Immature natural killer cell (primary cell): ENCODE measurements at regions not wholly inside any gene's neighbourhood (a gene's known extent, or its start where the extent isn't known, plus 50 kb on each side); places are given as distances from the start of the nearest gene placed in this dataset.
"Not testable (repeated sequence)": the region's sequence is repeated elsewhere in the genome, so short reads cannot be mapped to it uniquely, and the experiment has no call there.

Experiments used
- DNase-seq, 3 donors: peaks; one replicate each; pipeline ENCODE4 v3.0.0; 2022; ENCODE audit warnings: mixed read lengths in 1 of 3
- H3K27ac Mint-ChIP-seq, 6 donors: one replicate each; pipeline ENCODE4 v1.8.0; 2020; ENCODE audit warnings: mixed read lengths in 6 of 6, mild to moderate bottlenecking in 5 of 6, inconsistent platforms in 4 of 6, moderate library complexity in 3 of 6
- H3K27me3 Mint-ChIP-seq, 3 donors: one replicate each; pipeline ENCODE4 v1.8.0; 2020 to 2021; ENCODE audit warnings: low read depth in 3 of 3, mild to moderate bottlenecking in 3 of 3, mixed read lengths in 3 of 3, moderate library complexity in 3 of 3, inconsistent platforms in 1 of 3
- H3K36me3 Mint-ChIP-seq, 3 donors: one replicate each; pipeline ENCODE4 v1.8.0; 2020; ENCODE audit warnings: mixed read lengths in 3 of 3, inconsistent platforms in 2 of 3, mild to moderate bottlenecking in 2 of 3
- H3K4me1 Mint-ChIP-seq, 2 donors: one replicate each; pipeline ENCODE4 v1.8.0; 2020; ENCODE audit warnings: inconsistent platforms in 2 of 2, mild to moderate bottlenecking in 2 of 2, mixed read lengths in 2 of 2, moderate library complexity in 1 of 2
- H3K4me3 Mint-ChIP-seq, 5 donors: one replicate each; pipeline ENCODE4 v1.8.0; 2020; ENCODE audit warnings: mild to moderate bottlenecking in 5 of 5, mixed read lengths in 5 of 5, inconsistent platforms in 3 of 5, moderate library complexity in 3 of 5
- H3K9me3 Mint-ChIP-seq, 6 donors: one replicate each; pipeline ENCODE4 v1.8.0; 2020; ENCODE audit warnings: mild to moderate bottlenecking in 6 of 6, mixed read lengths in 6 of 6, inconsistent platforms in 4 of 6, moderate library complexity in 3 of 6

- Mint-ChIP-seq H3K9me3 (no peaks in the 10 kb centered on the region), H3K36me3 (no peaks in the 10 kb centered on the region), H3K4me1 (no peaks in the 10 kb centered on the region), H3K4me3 (no peak overlapping the region), H3K27me3 (peaks cover 2 to 9% (median 3%) of the 10 kb centered on the region in 3 donors), H3K27ac (no peak overlapping the region)
- no peak for DNase-seq
Measured at GRCh38 chr14:66009089-66009488, 477.1 kb upstream of the CCDC196 start.

- Mint-ChIP-seq H3K36me3 (no peaks in the 10 kb centered on the region), H3K27me3 (peaks cover 0 to 9% (median 3%) of the 10 kb centered on the region in 3 donors), H3K9me3 (no peaks in the 10 kb centered on the region), H3K4me3 (no peak overlapping the region), H3K27ac (no peak overlapping the region), H3K4me1 (no peaks in the 10 kb centered on the region)
- DNase-seq = no peak
Measured at GRCh38 chr14:66010695-66011094, 475.5 kb upstream of the CCDC196 start.

- Mint-ChIP-seq H3K36me3 (no peaks in the 10 kb centered on the region), H3K27me3 (peaks cover 0 to 9% (median 4%) of the 10 kb centered on the region in 3 donors), H3K4me3 (no peak overlapping the region)
Measured at GRCh38 chr14:66011855-66012254, 474.3 kb upstream of the CCDC196 start.

GRCh38 chr14:66013607-66014006 lies 472.6 kb upstream of the CCDC196 start:
- not testable (repeated sequence) for H3K4me3 Mint-ChIP-seq, DNase-seq, H3K4me1 Mint-ChIP-seq, H3K36me3 Mint-ChIP-seq, H3K27me3 Mint-ChIP-seq, H3K9me3 Mint-ChIP-seq, H3K27ac Mint-ChIP-seq

More at GRCh38 chr14:66011855-66012254, 474.3 kb upstream of the CCDC196 start:
- DNase-seq = no peak
- H3K27ac Mint-ChIP-seq = no peak overlapping the region
- H3K4me1 Mint-ChIP-seq = no peaks in the 10 kb centered on the region
- no peaks in the 10 kb centered on the region for H3K9me3 Mint-ChIP-seq

- Mint-ChIP-seq H3K36me3 (no peaks in the 10 kb centered on the region), H3K4me1 (no peaks in the 10 kb centered on the region), H3K4me3 (no peak overlapping the region), H3K27ac (no peak overlapping the region), H3K9me3 (no peaks in the 10 kb centered on the region), H3K27me3 (peaks cover 2 to 6% (median 4%) of the 10 kb centered on the region in 3 donors)
- DNase-seq = no peak
Measured at GRCh38 chr14:66015071-66015780, 470.9 kb upstream of the CCDC196 start.

GRCh38 chr14:66017927-66018326 lies 468.2 kb upstream of the CCDC196 start:
- no peak for DNase-seq
- no peaks in the 10 kb centered on the region for H3K4me1 Mint-ChIP-seq
- no peaks in the 10 kb centered on the region for H3K36me3 Mint-ChIP-seq
- H3K27ac Mint-ChIP-seq = no peak overlapping the region
- H3K4me3 Mint-ChIP-seq = no peak overlapping the region
- no peaks in the 10 kb centered on the region for H3K9me3 Mint-ChIP-seq
- H3K27me3 Mint-ChIP-seq = peaks cover 2 to 4% (median 4%) of the 10 kb centered on the region in 3 donors

- Mint-ChIP-seq H3K9me3 (peaks cover 0 to 2% (median 0%) of the 10 kb centered on the region in 6 donors), H3K36me3 (no peaks in the 10 kb centered on the region), H3K4me1 (no peaks in the 10 kb centered on the region), H3K27ac (no peak overlapping the region), H3K4me3 (no peak overlapping the region), H3K27me3 (peaks cover 0 to 5% (median 2%) of the 10 kb centered on the region in 3 donors)
- DNase-seq = no peak
Measured at GRCh38 chr14:66022526-66022925, 463.6 kb upstream of the CCDC196 start.

GRCh38 chr14:66025779-66026178 lies 460.4 kb upstream of the CCDC196 start:
- no peak overlapping the region for H3K27ac Mint-ChIP-seq
- peaks cover 0 to 13% (median 3%) of the 10 kb centered on the region in 6 donors for H3K9me3 Mint-ChIP-seq
- H3K4me3 Mint-ChIP-seq = no peak overlapping the region
- H3K4me1 Mint-ChIP-seq = no peaks in the 10 kb centered on the region
- DNase-seq = no peak
- H3K36me3 Mint-ChIP-seq = peaks cover 0 to 5% (median 0%) of the 10 kb centered on the region in 3 donors
- peaks cover 0 to 11% (median 3%) of the 10 kb centered on the region in 3 donors for H3K27me3 Mint-ChIP-seq

- not testable (repeated sequence) for H3K4me3 Mint-ChIP-seq, H3K27ac Mint-ChIP-seq, H3K4me1 Mint-ChIP-seq, H3K36me3 Mint-ChIP-seq, DNase-seq
- H3K9me3 Mint-ChIP-seq = peaks cover 5 to 37% (median 10%) of the 10 kb centered on the region in 6 donors
- H3K27me3 Mint-ChIP-seq = peaks cover 3 to 13% (median 4%) of the 10 kb centered on the region in 3 donors
Measured at GRCh38 chr14:66031981-66032380, 454.2 kb upstream of the CCDC196 start.

GRCh38 chr14:66032800-66033199 lies 453.4 kb upstream of the CCDC196 start:
- Mint-ChIP-seq H3K36me3 (peaks cover 0 to 5% (median 0%) of the 10 kb centered on the region in 3 donors), H3K27me3 (peaks cover 3 to 13% (median 4%) of the 10 kb centered on the region in 3 donors), H3K9me3 (peaks cover 5 to 37% (median 10%) of the 10 kb centered on the region in 6 donors), H3K4me1 (no peaks in the 10 kb centered on the region), H3K27ac (no peak overlapping the region), H3K4me3 (no peak overlapping the region)
- DNase-seq = no peak

- peaks cover 3 to 5% (median 4%) of the 10 kb centered on the region in 3 donors for H3K27me3 Mint-ChIP-seq
- no peaks in the 10 kb centered on the region for H3K4me1 Mint-ChIP-seq
- no peak for DNase-seq
- H3K36me3 Mint-ChIP-seq = no peaks in the 10 kb centered on the region
- H3K4me3 Mint-ChIP-seq = no peak overlapping the region
- no peak overlapping the region for H3K27ac Mint-ChIP-seq
- H3K9me3 Mint-ChIP-seq = peaks cover 0 to 16% (median 3%) of the 10 kb centered on the region in 6 donors
Measured at GRCh38 chr14:66036547-66036946, 449.6 kb upstream of the CCDC196 start.

GRCh38 chr14:66037361-66037760 lies 448.8 kb upstream of the CCDC196 start:
- DNase-seq = no peak
- H3K27me3 Mint-ChIP-seq = peaks cover 2 to 4% (median 3%) of the 10 kb centered on the region in 3 donors
- no peak overlapping the region for H3K4me3 Mint-ChIP-seq
- H3K4me1 Mint-ChIP-seq = no peaks in the 10 kb centered on the region
- H3K27ac Mint-ChIP-seq = no peak overlapping the region
- peaks cover 0 to 11% (median 1%) of the 10 kb centered on the region in 6 donors for H3K9me3 Mint-ChIP-seq
- H3K36me3 Mint-ChIP-seq = no peaks in the 10 kb centered on the region

GRCh38 chr14:66038212-66038611 lies 448.0 kb upstream of the CCDC196 start:
- no peaks in the 10 kb centered on the region for H3K4me1 Mint-ChIP-seq
- H3K9me3 Mint-ChIP-seq = peaks cover 0 to 3% (median under 1%) of the 10 kb centered on the region in 6 donors
- no peak overlapping the region for H3K4me3 Mint-ChIP-seq
- no peaks in the 10 kb centered on the region for H3K36me3 Mint-ChIP-seq
- H3K27ac Mint-ChIP-seq = no peak overlapping the region
- no peak for DNase-seq
- peaks cover 2 to 4% (median 3%) of the 10 kb centered on the region in 3 donors for H3K27me3 Mint-ChIP-seq

- Mint-ChIP-seq H3K27me3 (peaks cover 3 to 4% (median 4%) of the 10 kb centered on the region in 3 donors), H3K27ac (no peak overlapping the region), H3K4me3 (no peak overlapping the region), H3K36me3 (no peaks in the 10 kb centered on the region), H3K4me1 (no peaks in the 10 kb centered on the region), H3K9me3 (no peaks in the 10 kb centered on the region)
- DNase-seq = no peak
Measured at GRCh38 chr14:66038618-66039017, 447.6 kb upstream of the CCDC196 start.

GRCh38 chr14:66039495-66039894 lies 446.7 kb upstream of the CCDC196 start:
- Mint-ChIP-seq H3K9me3 (no peaks in the 10 kb centered on the region), H3K4me1 (no peaks in the 10 kb centered on the region), H3K4me3 (no peak overlapping the region), H3K36me3 (no peaks in the 10 kb centered on the region), H3K27me3 (peaks cover under 1 to 4% (median 2%) of the 10 kb centered on the region in 3 donors), H3K27ac (no peak overlapping the region)
- DNase-seq = no peak
